HFFc6 (cell line): ENCODE measurements at regions not wholly inside any gene's neighbourhood (a gene's known extent, or its start where the extent isn't known, plus 50 kb on each side); places are given as distances from the start of the nearest gene placed in this dataset.

Source experiments
- DNase-seq: peaks from one replicate; pipeline ENCODE4 v3.0.0-alpha.2; 2018
- H3K27ac Mint-ChIP-seq: 2 replicates; pipeline ENCODE4 v1.8.0; 2020; ENCODE audit warnings: mild to moderate bottlenecking, mixed read lengths
- H3K27me3 Mint-ChIP-seq: 2 replicates; pipeline ENCODE4 v1.8.0; 2021; ENCODE audit warnings: mild to moderate bottlenecking, moderate library complexity, mixed read lengths; ENCODE audit not compliant: insufficient read depth
- H3K36me3 Mint-ChIP-seq: 2 replicates; pipeline ENCODE4 v1.8.0; 2021; ENCODE audit warnings: low read depth, mixed read lengths
- H3K4me1 Mint-ChIP-seq: 2 replicates; pipeline ENCODE4 v1.8.0; 2020; ENCODE audit warnings: low read depth, mixed read lengths
- H3K4me3 Mint-ChIP-seq: 2 replicates; pipeline ENCODE4 v1.8.0; 2020; ENCODE audit warnings: mild to moderate bottlenecking, moderate library complexity, mixed read lengths
- H3K9me3 Mint-ChIP-seq: 2 replicates; pipeline ENCODE4 v1.8.0; 2020; ENCODE audit warnings: mild to moderate bottlenecking, mixed read lengths
- TF ChIP-seq, protein P1 (sequence below): fragments of 200-600 bp; sonication (generic); IDR thresholded peaks from 2 replicates; pipeline ENCODE4 v1.5.0; 2021; ENCODE audit warnings: antibody characterized with exemption, mild to moderate bottlenecking

DNA sequence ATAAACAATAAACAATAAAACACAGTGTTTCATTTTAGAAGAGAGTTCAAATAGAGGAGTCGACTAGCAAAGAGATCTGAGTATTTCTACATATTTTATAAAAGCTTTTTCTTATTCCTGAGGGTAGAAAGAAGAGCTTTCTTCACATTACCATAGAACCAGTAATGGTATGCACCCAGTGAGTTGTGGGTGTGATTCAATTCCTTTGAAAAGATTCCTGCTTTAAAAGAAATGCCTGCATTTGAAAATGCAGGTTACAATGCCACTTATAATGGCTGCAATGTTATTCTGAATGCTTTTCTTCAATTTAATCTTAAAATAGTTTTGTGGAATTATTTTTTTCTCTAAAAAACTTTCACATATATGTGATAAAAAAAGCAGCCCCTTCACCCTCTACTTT, 178.1 kb downstream of the CDC14C start:
- no peaks in the 10 kb centered on the region for H3K4me1 Mint-ChIP-seq
- no peak for DNase-seq
- no peaks in the 10 kb centered on the region for H3K36me3 Mint-ChIP-seq
- H3K27me3 Mint-ChIP-seq = no peaks in the 10 kb centered on the region; the same call in none of the 2 replicates
- TF ChIP-seq, protein P1, sequence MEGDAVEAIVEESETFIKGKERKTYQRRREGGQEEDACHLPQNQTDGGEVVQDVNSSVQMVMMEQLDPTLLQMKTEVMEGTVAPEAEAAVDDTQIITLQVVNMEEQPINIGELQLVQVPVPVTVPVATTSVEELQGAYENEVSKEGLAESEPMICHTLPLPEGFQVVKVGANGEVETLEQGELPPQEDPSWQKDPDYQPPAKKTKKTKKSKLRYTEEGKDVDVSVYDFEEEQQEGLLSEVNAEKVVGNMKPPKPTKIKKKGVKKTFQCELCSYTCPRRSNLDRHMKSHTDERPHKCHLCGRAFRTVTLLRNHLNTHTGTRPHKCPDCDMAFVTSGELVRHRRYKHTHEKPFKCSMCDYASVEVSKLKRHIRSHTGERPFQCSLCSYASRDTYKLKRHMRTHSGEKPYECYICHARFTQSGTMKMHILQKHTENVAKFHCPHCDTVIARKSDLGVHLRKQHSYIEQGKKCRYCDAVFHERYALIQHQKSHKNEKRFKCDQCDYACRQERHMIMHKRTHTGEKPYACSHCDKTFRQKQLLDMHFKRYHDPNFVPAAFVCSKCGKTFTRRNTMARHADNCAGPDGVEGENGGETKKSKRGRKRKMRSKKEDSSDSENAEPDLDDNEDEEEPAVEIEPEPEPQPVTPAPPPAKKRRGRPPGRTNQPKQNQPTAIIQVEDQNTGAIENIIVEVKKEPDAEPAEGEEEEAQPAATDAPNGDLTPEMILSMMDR = no peak
- no peak overlapping the region for H3K4me3 Mint-ChIP-seq
- H3K9me3 Mint-ChIP-seq = peaks cover 21% of the 10 kb centered on the region
- no peak overlapping the region for H3K27ac Mint-ChIP-seq

DNA sequence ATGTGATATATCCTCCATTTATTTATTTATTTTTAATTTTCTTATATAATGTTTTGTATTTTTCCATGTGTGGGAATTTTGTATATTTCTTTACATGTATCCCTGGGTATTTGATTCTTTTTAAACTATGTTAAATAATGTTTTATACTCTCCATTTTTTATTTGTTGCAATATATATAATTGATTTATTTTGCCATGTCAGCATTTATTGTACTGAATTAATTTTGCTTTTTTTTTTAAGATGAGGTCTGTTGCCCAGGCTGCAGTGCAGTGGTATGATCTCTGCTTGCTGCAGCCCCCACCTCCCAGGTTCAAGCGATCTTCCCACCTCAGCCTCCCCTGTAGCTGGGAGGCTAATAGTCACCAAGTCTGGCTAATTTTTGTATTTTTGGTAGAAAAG, 187.4 kb downstream of the CDC14C start:
- Mint-ChIP-seq H3K4me3 (no peak overlapping the region), H3K4me1 (no peaks in the 10 kb centered on the region), H3K36me3 (peaks cover 5% of the 10 kb centered on the region; the same call in 1 of the 2 replicates), H3K9me3 (peaks cover 24% of the 10 kb centered on the region), H3K27ac (no peak overlapping the region), H3K27me3 (no peaks in the 10 kb centered on the region)
- TF ChIP-seq, protein P1 = no peak
- no peak for DNase-seq

DNA sequence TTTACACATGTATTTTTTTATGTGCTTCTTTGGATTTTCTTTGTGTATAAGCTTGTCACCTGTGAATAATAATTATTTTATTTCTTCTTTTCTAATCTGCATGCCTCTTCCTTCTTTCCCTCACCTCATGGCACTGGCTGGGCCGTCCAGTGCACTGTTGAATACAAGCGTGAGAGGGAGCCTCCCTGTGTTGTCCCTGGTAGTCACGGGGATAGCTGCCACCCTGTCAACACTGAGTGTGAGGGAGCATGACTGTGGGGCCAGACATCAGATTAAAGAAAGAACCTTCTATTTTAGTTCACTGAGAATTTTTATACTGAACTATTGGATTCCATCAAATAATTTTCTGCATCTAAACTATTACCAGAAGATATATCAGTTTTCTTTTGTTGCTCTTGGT, 187.9 kb downstream of the CDC14C start:
- Mint-ChIP-seq H3K4me1 (no peaks in the 10 kb centered on the region), H3K36me3 (peaks cover 5% of the 10 kb centered on the region; the same call in 1 of the 2 replicates), H3K9me3 (peaks cover 19% of the 10 kb centered on the region)

DNA sequence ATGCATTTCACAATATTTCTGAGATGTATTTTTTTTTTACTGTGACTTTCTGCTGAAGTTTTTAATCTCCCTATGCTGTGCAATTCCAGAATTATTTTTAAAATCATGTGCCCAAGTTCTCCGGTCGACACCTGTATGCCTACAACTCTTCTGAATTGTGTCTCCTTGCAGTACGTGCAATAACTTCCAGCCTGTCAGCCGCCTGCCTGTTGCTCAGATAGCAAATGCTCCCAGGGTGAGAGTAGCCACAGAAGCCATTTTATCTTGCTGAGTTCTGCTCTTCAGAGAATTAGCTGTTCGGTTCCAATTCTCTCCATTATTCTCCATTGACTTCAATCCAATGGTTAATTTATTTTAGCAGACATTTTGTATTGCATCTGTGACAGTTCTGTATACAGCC, 188.3 kb downstream of the CDC14C start:
- H3K4me1 Mint-ChIP-seq = no peaks in the 10 kb centered on the region
- no peak overlapping the region for H3K4me3 Mint-ChIP-seq
- TF ChIP-seq, protein P1 = no peak
- no peak for DNase-seq
- H3K27me3 Mint-ChIP-seq = no peaks in the 10 kb centered on the region
- peaks cover 5% of the 10 kb centered on the region; the same call in 1 of the 2 replicates for H3K36me3 Mint-ChIP-seq
- no peak overlapping the region for H3K27ac Mint-ChIP-seq
- peaks cover 19% of the 10 kb centered on the region for H3K9me3 Mint-ChIP-seq

More for the DNA sequence above, 187.9 kb downstream of the CDC14C start:
- H3K27me3 Mint-ChIP-seq = no peaks in the 10 kb centered on the region
- no peak overlapping the region for H3K27ac Mint-ChIP-seq
- TF ChIP-seq, protein P1 = no peak
- DNase-seq = no peak
- H3K4me3 Mint-ChIP-seq = no peak overlapping the region

DNA sequence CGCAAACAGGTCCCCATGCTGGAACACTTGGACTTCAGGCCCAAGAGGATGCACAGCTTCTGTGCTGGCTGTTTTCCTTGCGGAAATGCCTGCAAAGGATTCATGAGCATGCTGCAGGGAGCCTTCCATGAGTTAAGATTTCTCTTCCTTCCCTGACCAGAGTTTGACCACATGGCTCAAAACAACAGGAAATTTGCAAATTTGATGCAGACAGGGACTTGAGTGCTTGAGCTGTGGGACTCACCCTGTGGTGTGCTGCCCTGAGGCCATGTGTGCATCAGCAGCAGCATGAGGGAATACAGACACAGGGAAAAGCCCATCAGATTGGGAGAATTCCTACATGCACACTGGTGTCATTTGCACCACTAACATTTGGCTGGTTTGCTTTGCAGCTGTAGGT, 195.4 kb downstream of the CDC14C start:
- H3K4me3 Mint-ChIP-seq = no peak overlapping the region
- no peaks in the 10 kb centered on the region for H3K27me3 Mint-ChIP-seq
- DNase-seq = no peak
- H3K4me1 Mint-ChIP-seq = no peaks in the 10 kb centered on the region
- H3K9me3 Mint-ChIP-seq = peaks cover 15% of the 10 kb centered on the region
- TF ChIP-seq, protein P1 = no peak
- H3K27ac Mint-ChIP-seq = no peak overlapping the region
- no peaks in the 10 kb centered on the region for H3K36me3 Mint-ChIP-seq

DNA sequence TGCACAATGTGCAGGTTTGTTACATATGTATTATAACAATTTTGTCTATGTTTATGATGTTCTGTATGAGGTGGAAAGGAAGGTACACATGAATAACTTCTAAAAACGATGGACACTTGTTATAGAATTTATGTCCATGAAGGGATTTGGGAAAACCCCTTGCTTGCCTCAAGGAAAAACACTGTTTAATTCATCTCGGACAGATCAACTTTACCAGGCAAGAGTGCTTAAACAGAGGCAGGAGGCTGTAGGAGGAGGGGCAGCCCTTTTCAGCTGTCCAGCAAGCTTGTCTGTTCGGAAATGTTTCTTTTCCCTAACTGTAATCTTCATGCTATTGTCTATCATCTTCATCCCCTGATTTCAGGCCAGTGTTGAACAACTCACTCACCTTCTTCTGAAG, 200.9 kb downstream of the CDC14C start:
- H3K27ac Mint-ChIP-seq = no peak overlapping the region
- peaks cover 20% of the 10 kb centered on the region for H3K9me3 Mint-ChIP-seq
- TF ChIP-seq, protein P1 = no peak
- no peak for DNase-seq
- H3K36me3 Mint-ChIP-seq = no peaks in the 10 kb centered on the region
- no peak overlapping the region for H3K4me3 Mint-ChIP-seq
- no peaks in the 10 kb centered on the region for H3K27me3 Mint-ChIP-seq
- H3K4me1 Mint-ChIP-seq = no peaks in the 10 kb centered on the region
